SH-SY5Y (cell line): ENCODE measurements at regions not wholly inside any gene's neighbourhood (a gene's known extent, or its start where the extent isn't known, plus 50 kb on each side); places are given as distances from the start of the nearest gene placed in this dataset.

ENCODE experiments used
- GATA2 ChIP-seq: IDR thresholded peaks from 2 replicates; pipeline ENCODE4 v1.6.1; 2011; ENCODE audit warnings: mild to moderate bottlenecking, low read depth, low read length
- GATA3 ChIP-seq: IDR thresholded peaks from 2 replicates; pipeline ENCODE4 v1.6.1; 2011; ENCODE audit warnings: low read depth, mild to moderate bottlenecking, low read length, moderate library complexity

GRCh38 chr20:1804554-1804956 lies 90.7 kb upstream of the SIRPA start:
- TF ChIP-seq GATA3 (no peak), GATA2 (no peak)
